ENCODE measurements at regions not wholly inside any gene's neighbourhood (a gene's known extent, or its start where the extent isn't known, plus 50 kb on each side); places are given as distances from the start of the nearest gene placed in this dataset.
"Not testable (repeated sequence)": the region's sequence is repeated elsewhere in the genome, so short reads cannot be mapped to it uniquely, and the experiment has no call there.

- intact Hi-C loops (cut with DNase I) = no loop called here
- ATAC-seq (no peak), DNase-seq (no peak)
These were observed 317.6 kb upstream of the SMIM21 start for GRCh38 chr18:75745147-75745546.

- ATAC-seq (no peak), DNase-seq (no peak)
- intact Hi-C loops (cut with DNase I) = no loop called here
These were observed 315.0 kb upstream of the SMIM21 start for GRCh38 chr18:75742516-75742915.

- no peak for DNase-seq
- intact Hi-C loops (cut with DNase I) = no loop called here
- ATAC-seq = no peak
These were observed 312.2 kb upstream of the SMIM21 start for GRCh38 chr18:75739682-75740081.

- intact Hi-C loops (cut with DNase I) = no loop called here
- ATAC-seq = no peak
- DNase-seq = no peak
These were observed 307.8 kb upstream of the SMIM21 start for GRCh38 chr18:75735291-75735690.

- no peak for ATAC-seq
- no peak for DNase-seq
- intact Hi-C loops (cut with DNase I) = no loop called here
These were observed 302.7 kb upstream of the SMIM21 start for GRCh38 chr18:75730249-75730648.

- ATAC-seq = no peak
- DNase-seq = no peak
- intact Hi-C loops (cut with DNase I) = no loop called here
These were observed 301.1 kb upstream of the SMIM21 start for GRCh38 chr18:75728621-75729020.

- ATAC-seq (peak in 1 of 2 donors; percentile 43), DNase-seq (peak; percentile 39)
- intact Hi-C loops (cut with DNase I) = no loop called here
These were observed 300.0 kb upstream of the SMIM21 start for GRCh38 chr18:75727456-75727855.

GRCh38 chr18:75723521-75724340 lies 296.2 kb upstream of the SMIM21 start:
- DNase-seq (no peak), ATAC-seq (no peak)
- intact Hi-C loops (cut with DNase I) = no loop called here

GRCh38 chr18:75714766-75715165 lies 287.3 kb upstream of the SMIM21 start:
- intact Hi-C loops (cut with DNase I) = no loop called here

GRCh38 chr18:75712124-75712867 lies 284.8 kb upstream of the SMIM21 start:
- intact Hi-C loops (cut with DNase I); ATAC-seq; DNase-seq: not testable (repeated sequence)

More at GRCh38 chr18:75714766-75715165, 287.3 kb upstream of the SMIM21 start:
- no peak for ATAC-seq
- no peak for DNase-seq

GRCh38 chr18:75700561-75700960 lies 273.1 kb upstream of the SMIM21 start:
- no peak for DNase-seq
- no peak for ATAC-seq
- intact Hi-C loops (cut with DNase I) = no loop called here

- intact Hi-C loops (cut with DNase I) = no loop called here
- ATAC-seq (no peak), DNase-seq (no peak)
These were observed 271.4 kb upstream of the SMIM21 start for GRCh38 chr18:75698861-75699260.

- intact Hi-C loops (cut with DNase I) = no loop called here
- no peak for ATAC-seq
- DNase-seq = no peak
These were observed 270.0 kb upstream of the SMIM21 start for GRCh38 chr18:75697493-75697892.

GRCh38 chr18:75696391-75696790 lies 268.9 kb upstream of the SMIM21 start:
- intact Hi-C loops (cut with DNase I) = no loop called here

GRCh38 chr18:75694292-75694691 lies 266.8 kb upstream of the SMIM21 start:
- no peak for DNase-seq
- no peak for ATAC-seq
- intact Hi-C loops (cut with DNase I) = no loop called here

More at GRCh38 chr18:75696391-75696790, 268.9 kb upstream of the SMIM21 start:
- DNase-seq = no peak
- no peak for ATAC-seq

- no peak for ATAC-seq
- intact Hi-C loops (cut with DNase I) = no loop called here
- DNase-seq = no peak
These were observed 264.0 kb upstream of the SMIM21 start for GRCh38 chr18:75691483-75691882.

GRCh38 chr18:75690283-75690682 lies 262.8 kb upstream of the SMIM21 start:
- DNase-seq; ATAC-seq; intact Hi-C loops (cut with DNase I): not testable (repeated sequence)

GRCh38 chr18:75687626-75688025 lies 260.1 kb upstream of the SMIM21 start:
- DNase-seq = no peak
- ATAC-seq = no peak
- intact Hi-C loops (cut with DNase I) = no loop called here

GRCh38 chr18:75683426-75683825 lies 255.9 kb upstream of the SMIM21 start:
- intact Hi-C loops (cut with DNase I) = no loop called here
- no peak for DNase-seq
- no peak for ATAC-seq

GRCh38 chr18:75681538-75682115 lies 254.1 kb upstream of the SMIM21 start:
- DNase-seq (no peak), ATAC-seq (no peak)
- intact Hi-C loops (cut with DNase I) = no loop called here
